Middle frontal gyrus (tissue), 1 donor: ENCODE measurements at regions not wholly inside any gene's neighbourhood (a gene's known extent, or its start where the extent isn't known, plus 50 kb on each side); places are given as distances from the start of the nearest gene placed in this dataset.
"Not testable (repeated sequence)": the region's sequence is repeated elsewhere in the genome, so short reads cannot be mapped to it uniquely, and the experiment has no call there.

Experiments
- DNase-seq: peaks from one replicate; pipeline ENCODE4 v3.0.0-alpha.2; 2015; ENCODE audit warnings: low spot score; ENCODE audit errors: extremely low spot score

DNA sequence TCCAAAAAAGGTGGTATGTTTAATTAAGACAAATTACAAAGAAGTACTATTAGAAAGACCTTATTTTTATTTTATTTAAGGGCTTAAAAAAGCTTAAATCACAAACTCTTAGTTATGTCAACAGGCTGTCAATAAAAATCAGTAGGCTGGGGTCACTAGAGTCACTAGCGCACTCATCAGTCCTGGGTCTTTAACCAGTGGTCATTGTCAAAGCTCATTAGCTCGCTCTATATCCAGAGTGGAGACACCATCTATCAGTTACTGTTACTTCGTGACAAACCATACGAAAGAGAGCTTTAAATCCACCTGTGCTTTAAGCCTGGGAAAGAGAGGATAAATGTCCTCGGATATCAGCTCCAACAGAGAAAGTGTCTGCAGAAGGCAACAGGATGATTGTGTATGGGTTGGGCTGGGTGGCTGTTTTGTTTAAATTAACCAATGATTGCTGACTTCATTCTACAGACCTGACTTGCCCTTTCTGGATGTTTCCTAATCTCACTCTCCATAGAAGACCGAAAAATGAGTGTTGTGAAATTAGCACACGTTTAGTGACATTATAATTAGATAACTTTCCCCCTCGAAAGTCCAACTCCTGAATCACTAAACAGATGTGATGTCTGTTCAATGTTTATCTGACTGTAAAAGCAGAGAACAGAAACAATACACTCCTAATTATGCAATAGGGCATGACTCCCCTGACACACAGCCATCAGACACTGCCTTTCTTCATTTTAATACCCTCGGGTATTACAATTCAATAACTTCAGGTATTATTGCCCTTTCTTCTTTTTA, 123.6 kb upstream of the TNPO1 start:
- no peak for DNase-seq

- no peak for DNase-seq
Measured at GRCh38 chr5:72692231-72692637, 124.2 kb upstream of the TNPO1 start.

DNA sequence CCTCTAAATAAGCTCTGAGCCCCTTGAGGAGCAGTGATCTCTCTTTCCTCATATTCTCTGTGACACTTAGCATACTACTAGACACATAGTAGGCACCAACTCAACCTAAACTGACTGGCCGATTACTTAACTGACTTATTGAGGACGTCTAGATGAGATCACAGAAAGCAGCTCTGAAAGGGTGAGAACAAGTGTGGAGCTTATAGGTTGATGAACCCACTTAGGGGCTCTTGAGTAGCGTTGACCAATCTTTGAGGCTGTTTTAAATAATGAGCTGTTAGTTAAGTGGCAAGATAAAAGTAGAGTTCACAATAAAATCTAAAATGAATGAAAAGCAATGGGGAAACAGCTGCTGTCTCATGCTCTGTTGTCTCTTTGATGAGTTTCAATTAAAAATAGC, 124.7 kb upstream of the TNPO1 start:
- DNase-seq: no peak

DNA sequence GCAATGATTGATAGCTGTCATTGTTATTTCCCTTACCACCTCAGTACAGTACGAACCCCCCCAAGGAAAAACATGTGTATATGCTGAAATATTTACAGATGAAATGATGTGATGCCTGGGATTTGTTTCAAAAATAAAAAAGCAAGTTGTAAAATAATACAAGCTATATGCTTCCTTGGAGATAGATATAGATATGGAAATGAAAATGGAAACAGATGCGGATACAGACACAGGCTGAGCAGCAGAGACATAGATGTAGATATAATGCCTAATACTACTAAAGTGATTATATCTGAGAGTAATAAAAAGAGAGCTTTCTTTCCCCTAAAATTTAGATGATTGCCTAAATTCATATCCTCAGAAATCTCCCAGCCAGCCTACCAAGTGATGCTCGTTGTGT, 127.5 kb upstream of the TNPO1 start:
- DNase-seq: no peak

DNA sequence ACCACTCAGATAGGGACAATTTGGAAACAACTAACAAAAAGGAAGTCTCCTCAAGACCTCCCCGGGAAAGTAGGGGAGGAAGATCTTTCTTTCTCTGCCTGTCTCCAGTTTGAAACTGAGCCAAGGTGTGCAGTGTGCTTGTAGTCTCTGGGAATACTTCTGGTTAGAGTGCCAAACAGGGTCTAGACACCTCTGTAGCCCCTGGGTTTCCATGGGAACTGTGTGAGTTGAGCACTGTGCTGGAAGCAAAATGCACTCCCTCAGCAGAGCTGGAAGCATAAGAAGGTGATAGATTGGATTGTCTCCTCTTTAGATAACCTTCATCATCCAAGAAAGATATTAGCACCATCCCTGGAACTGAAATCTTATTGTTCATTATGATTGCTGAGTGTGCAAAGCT, 129.2 kb upstream of the TNPO1 start:
- no peak for DNase-seq

DNA sequence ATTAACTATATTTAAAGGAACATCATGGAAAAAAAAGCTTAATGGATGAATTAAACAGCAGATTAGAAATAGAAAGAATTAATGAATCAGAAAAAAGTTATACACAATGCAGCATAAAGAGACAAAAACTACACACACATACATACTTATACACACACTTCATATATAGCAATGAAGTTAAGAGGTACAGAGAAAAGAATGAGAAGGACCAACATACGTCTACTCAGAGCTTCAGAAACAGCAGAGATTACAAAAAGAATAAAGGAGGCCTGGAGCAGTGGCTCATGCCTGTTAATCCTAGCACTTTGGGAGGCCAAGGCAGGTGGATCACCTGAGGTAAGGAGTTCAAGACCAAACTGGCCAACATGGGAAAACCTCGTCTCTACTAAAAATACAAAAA, 133.9 kb upstream of the TNPO1 start:
- no peak for DNase-seq

DNA sequence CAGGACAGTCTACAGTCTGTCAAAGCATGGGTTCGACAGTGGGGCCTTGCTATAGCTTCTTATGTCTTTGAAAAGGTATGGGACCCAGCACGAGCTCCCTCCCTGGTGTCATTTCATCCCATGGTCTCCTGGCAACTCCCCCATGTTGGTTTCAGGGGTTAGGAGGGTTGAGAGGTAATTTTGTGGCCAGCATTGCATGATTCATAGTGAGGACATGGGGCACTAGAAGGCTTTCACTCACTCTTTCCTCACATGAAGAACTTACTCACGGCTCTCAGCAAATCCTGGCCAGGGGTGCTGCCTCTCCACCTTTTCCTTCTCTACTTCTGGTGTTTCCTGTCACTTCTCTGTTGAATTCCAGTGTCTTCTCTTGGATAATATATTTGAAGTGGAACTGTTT, 134.7 kb upstream of the TNPO1 start:
- DNase-seq: no peak

- DNase-seq: no peak
Measured at GRCh38 chr5:72677447-72677846, 139.0 kb upstream of the TNPO1 start.

DNA sequence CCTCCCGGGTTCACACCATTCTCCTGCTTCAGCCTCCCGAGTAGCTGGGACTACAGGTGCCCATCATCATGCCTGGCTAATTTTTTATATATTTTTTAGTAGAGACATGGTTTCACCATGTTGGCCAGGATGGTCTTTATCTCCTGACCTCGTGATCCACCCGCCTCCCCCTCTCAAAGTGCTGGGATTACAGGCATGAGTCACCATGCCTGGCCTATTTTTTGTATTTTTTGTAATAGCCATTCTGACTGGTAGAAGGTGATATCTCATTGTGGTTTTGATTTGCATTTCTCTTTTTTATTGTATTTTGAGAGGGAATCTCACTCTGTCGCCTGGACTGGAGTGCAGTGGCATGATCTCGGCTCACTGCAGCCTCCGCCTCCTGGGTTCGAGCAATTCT, 139.6 kb upstream of the TNPO1 start:
- not testable (repeated sequence) for DNase-seq

DNA sequence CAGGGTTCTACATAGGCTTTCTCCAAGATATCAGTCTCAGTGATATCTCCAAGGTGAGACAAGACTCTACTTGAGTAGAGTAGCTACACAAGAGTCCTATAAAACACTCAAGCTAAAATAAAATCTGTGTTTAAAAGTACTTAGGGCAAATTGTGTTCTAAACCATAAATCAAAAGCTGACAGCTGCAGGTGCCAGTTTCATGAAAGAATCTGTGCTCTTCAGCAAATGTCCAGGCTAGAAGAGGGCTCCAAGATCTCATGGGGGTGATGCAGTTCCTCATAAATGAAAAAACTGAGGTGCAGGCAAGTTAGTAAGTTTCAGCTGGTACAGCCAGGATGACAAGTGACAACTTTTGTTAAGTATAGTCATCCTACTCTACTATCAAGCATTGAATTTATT, 142.8 kb upstream of the TNPO1 start:
- DNase-seq: no peak

- no peak for DNase-seq
Measured at GRCh38 chr5:72673180-72673579, 143.3 kb upstream of the TNPO1 start.

DNA sequence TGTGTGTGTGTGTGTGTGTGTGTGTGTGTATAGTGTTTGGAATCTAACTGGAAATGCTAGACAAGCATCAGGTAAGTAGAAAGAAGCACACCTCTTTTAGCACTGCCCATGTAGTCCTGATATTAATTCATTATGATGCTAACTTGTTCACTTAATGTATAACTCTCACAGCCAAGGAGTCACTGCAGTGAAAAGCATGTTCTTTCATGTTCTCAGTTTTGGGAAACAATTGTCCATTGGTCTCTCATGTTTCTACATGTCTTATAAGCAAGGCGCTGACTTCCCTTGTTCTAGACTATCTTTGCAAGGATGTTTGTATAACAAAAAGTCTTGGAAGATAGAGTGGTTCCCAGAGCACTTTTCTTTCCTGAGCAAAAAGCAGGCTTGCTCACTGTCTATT, 148.8 kb upstream of the TNPO1 start:
- DNase-seq: no peak

DNA sequence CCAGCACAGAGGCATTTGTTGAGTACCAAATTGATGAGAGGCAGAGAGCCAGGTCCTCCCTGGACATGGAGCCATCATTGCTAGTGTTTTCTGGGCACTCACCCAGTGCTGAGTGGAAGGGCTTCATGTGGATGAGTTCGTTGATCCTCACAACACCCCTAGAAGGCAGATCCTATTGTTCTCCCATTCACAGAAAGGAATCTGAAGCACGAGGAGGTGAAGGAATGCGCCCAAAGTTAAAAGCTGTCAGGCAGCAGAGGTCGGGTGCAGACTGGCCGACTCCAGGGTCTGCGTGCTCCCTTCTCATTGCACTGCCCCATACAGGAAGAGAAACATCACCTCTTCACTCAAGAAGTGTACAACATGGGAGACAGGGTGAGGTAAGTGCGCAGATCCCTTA, 153.5 kb upstream of the TNPO1 start:
- DNase-seq: no peak

DNA sequence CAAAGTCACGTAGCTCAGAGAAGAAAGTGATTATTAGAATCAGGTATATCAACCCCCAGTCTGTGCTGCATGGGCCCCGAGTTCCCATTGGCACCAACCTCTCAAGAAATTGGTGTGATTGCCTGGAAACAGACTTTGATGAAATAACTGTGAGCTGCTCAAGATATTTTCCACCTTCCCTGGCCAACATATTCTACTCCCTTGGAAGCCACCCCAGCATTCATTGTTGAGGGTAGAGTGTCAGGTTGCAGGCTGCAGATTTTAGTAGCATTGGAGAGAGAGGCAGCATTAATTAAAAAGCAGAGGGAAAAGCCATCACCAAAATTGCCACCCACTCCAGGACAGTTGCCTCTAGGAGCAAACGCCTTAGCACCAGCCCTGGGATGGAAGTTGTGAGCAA, 154.2 kb upstream of the TNPO1 start:
- no peak for DNase-seq

GRCh38 chr5:72661405-72661804, 154.2 kb upstream of the ZNF366 start:
- no peak for DNase-seq

- no peak for DNase-seq
Measured at GRCh38 chr5:72659726-72660125, 152.5 kb upstream of the ZNF366 start.

GRCh38 chr5:72658761-72659540, 151.7 kb upstream of the ZNF366 start:
- no peak for DNase-seq

DNA sequence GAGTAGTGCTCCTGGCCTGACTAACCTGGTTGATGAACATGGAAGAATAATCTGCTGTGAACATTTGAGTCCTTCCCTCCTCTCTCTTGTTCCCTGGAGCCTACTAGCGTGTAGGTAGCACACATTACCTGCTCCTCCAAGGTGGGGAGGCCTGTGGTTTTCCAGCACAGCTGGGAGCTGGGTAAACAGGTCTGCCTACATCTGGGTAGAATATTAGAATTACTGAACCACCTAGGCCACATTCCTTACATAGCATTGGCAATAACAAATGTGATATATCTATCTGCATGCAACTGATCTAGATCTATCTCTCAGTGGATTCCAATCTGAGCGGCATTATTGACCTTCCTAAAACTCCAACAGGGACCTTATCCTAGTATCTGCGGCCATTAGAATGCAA, 151.0 kb upstream of the ZNF366 start:
- no peak for DNase-seq

DNA sequence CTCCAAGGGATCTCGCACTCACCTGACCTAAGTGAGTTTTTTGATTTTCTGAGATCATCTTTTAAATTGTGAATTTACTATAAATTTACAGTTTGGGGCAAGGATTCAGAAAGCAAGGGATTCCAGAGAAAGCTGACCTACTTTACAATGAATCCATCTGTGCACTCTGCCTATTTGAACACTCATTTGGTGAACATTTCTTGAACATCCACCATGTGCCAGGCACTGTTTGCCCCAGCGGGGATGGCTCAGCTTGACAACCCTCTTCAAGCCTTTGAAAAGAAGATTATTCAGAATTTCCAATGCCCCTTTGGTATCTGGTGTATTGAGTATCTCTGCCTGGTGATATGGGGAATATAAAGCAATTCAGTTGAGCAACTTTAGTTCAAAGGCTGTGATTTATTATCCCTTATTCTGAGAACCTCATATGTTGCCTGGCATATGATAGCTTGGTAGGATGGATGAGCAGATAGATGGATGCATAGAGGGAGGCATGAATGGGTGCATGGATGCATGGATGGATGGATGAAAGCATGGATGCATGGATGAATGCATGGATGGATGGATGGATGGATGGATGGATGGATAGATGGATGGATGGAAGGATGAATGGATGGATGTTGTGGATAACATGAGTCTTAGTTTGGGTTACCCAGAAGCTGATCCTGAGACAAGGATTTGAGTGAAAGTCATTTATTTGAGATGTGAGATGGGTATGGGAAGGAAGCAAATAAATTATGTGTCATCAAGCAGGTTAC, 149.7 kb upstream of the ZNF366 start:
- DNase-seq: no peak

- DNase-seq: no peak
Measured at GRCh38 chr5:72656331-72656730, 149.1 kb upstream of the ZNF366 start.

DNA sequence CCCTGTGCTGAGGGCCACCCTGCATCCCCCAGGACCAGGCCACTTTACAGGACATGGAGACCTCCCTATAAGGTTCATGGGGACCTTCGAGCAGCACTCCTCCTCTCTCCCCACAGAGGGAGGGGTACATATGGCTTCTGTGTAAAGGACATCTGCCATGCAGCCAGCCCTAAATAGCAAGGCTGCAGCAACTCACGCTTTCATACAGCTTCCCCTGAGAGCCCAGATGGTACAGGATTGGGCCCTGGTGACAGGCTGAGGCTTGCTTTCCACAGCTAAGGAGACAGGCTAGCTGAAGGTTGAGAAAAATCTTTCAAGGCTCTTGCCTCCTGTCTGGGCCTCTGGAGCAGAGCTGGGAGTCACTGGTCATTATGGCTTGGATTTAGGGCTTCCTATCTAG, 147.0 kb upstream of the ZNF366 start:
- no peak for DNase-seq

DNA sequence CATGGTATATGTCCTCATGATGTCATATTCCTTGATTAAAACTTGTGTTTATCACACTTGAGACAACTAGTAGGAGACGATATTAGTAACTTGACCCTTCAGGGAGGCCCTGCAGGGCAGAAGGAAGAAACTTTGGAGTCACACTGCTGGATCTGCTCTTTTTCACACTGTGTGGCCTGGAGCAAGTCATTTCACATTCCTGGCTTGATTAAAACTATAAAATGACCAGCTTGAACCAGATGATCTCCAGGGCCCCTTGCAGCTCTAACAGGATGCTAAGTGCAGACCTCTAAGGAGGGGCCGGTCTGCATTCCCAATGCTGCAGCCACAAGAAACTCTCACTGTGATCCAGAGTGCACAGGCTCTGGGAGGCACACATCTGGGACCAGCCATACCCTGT, 146.4 kb upstream of the ZNF366 start:
- no peak for DNase-seq
